Right atrium auricular region (tissue), 2 donors: ENCODE measurements at regions not wholly inside any gene's neighbourhood (a gene's known extent, or its start where the extent isn't known, plus 50 kb on each side); places are given as distances from the start of the nearest gene placed in this dataset.

Source experiments
- DNase-seq: peaks from one replicate; pipeline ENCODE4 v3.0.0-alpha.2; 2019; ENCODE audit warnings: low spot score
- H3K27ac ChIP-seq, 2 donors: fragments of 200-600 bp; sonication (generic); 1 replicate in 1 of 2; 2 replicates in 1 of 2; pipeline ENCODE4 v1.5.1; 2016 to 2019
- H3K27me3 ChIP-seq, 2 donors: fragments of 200-600 bp; sonication (generic); one replicate each; pipeline versions ENCODE4 v1.5.1 to v1.6.0; 2017 to 2019
- H3K36me3 ChIP-seq: fragments of 200-600 bp; sonication (generic); one replicate; pipeline ENCODE4 v1.5.1; 2016
- H3K4me1 ChIP-seq, 2 donors: fragments of 200-600 bp; sonication (generic); one replicate each; pipeline versions ENCODE4 v1.5.1 to v1.6.0; 2017 to 2019
- H3K4me3 ChIP-seq, 2 donors: fragments of 200-600 bp; sonication (generic); 1 replicate in 1 of 2; 2 replicates in 1 of 2; pipeline ENCODE4 v1.5.1; 2017 to 2019; ENCODE audit warnings: mild to moderate bottlenecking in 1 of 2, moderate library complexity in 1 of 2
- H3K9me3 ChIP-seq, 2 donors: fragments of 200-600 bp; sonication (generic); one replicate each; pipeline ENCODE4 v1.5.1; 2019
- CTCF ChIP-seq, 2 donors: fragments of 200-600 bp; sonication (generic); IDR thresholded peaks; one replicate each; pipeline ENCODE4 v1.5.1; 2019; ENCODE audit warnings: antibody characterized with exemption in 2 of 2

- no peak overlapping the region for H3K4me3 ChIP-seq
- no peak overlapping the region for H3K27ac ChIP-seq
- H3K9me3 ChIP-seq, result no peaks in the 10 kb centered on the region
- no peaks in the 10 kb centered on the region for H3K36me3 ChIP-seq
- TF ChIP-seq CTCF (IDR thresholded peaks at IDR 0.05), result no peak
- no peaks in the 10 kb centered on the region for H3K27me3 ChIP-seq
- peaks cover 0 to 11% of the 10 kb centered on the region in 2 donors for H3K4me1 ChIP-seq
- peak; percentile 55 for DNase-seq
Observed at GRCh38 chr4:38609614-38610013, 54.4 kb upstream of the KLF3 start.

- H3K9me3 ChIP-seq, result no peaks in the 10 kb centered on the region
- no peaks in the 10 kb centered on the region for H3K27me3 ChIP-seq
- no peaks in the 10 kb centered on the region for H3K36me3 ChIP-seq
- TF ChIP-seq CTCF (IDR thresholded peaks at IDR 0.05), result no peak
- no peak overlapping the region for H3K4me3 ChIP-seq
- DNase-seq, result no peak
- no peak overlapping the region for H3K27ac ChIP-seq
- H3K4me1 ChIP-seq, result peaks cover 0 to 11% of the 10 kb centered on the region in 2 donors
Observed at GRCh38 chr4:38610521-38610920, 53.5 kb upstream of the KLF3 start.

GRCh38 chr4:38610966-38611431 is 53.0 kb upstream of the KLF3 start:
- no peaks in the 10 kb centered on the region for H3K36me3 ChIP-seq
- no peak overlapping the region for H3K27ac ChIP-seq
- H3K27me3 ChIP-seq, result no peaks in the 10 kb centered on the region
- peak; percentile 55 for DNase-seq
- no peak for TF ChIP-seq CTCF (IDR thresholded peaks at IDR 0.05)
- H3K9me3 ChIP-seq, result no peaks in the 10 kb centered on the region
- no peak overlapping the region for H3K4me3 ChIP-seq
- peaks cover 0 to 6% of the 10 kb centered on the region in 2 donors for H3K4me1 ChIP-seq

GRCh38 chr4:38611676-38612075 is 52.3 kb upstream of the KLF3 start:
- no peak overlapping the region for H3K27ac ChIP-seq
- H3K4me1 ChIP-seq, result no peaks in the 10 kb centered on the region
- H3K4me3 ChIP-seq, result no peak overlapping the region
- H3K27me3 ChIP-seq, result no peaks in the 10 kb centered on the region
- TF ChIP-seq CTCF (IDR thresholded peaks at IDR 0.05), result no peak
- H3K36me3 ChIP-seq, result no peaks in the 10 kb centered on the region
- H3K9me3 ChIP-seq, result no peaks in the 10 kb centered on the region
- DNase-seq, result no peak

- Histone ChIP-seq H3K4me1 (no peaks in the 10 kb centered on the region), H3K27ac (no peak overlapping the region), H3K9me3 (no peaks in the 10 kb centered on the region), H3K36me3 (no peaks in the 10 kb centered on the region), H3K27me3 (no peaks in the 10 kb centered on the region), H3K4me3 (no peak overlapping the region)
- no peak for DNase-seq
- no peak for TF ChIP-seq CTCF (IDR thresholded peaks at IDR 0.05)
Observed at GRCh38 chr4:38612646-38613414, 51.2 kb upstream of the KLF3 start.
